ENCODE measurements at regions not wholly inside any gene's neighbourhood (a gene's known extent, or its start where the extent isn't known, plus 50 kb on each side); places are given as distances from the start of the nearest gene placed in this dataset.

DNA sequence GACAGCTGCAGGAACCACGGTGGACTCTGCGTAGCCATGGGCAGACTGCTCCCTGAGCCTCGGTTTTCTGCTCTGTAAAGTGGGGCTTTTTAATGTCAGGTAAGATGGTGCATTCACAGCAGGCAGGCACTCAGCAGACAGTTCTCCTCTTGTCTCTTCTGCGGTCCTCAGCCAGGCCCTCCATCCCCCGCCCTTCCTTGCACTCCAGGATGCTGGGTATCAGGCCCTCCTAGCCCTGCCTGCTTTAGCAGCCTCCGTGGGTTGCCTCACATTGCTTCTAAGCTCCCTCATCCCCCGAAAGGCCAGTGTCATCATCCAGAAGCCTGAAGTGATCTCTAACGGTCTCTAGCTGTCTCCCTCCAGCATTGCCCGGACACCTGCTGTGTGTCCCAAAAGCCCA is 115.7 kb downstream of the WNT7A start:
- no peaks in the 10 kb centered on the region for H3K27me3 ChIP-seq (ENCODE audit: insufficient read depth)

More for the DNA sequence above, 115.7 kb downstream of the WNT7A start:
- Mint-ChIP-seq H3K36me3 (ENCODE audit: low read depth) (no peaks in the 10 kb centered on the region), H3K27me3 (ENCODE audit: insufficient read depth, low read depth, poor library complexity) (peaks cover 2% of the 10 kb centered on the region), H3K27ac (0 out of 2 replicates have a peak overlapping the region, but pooled peaks have one; percentile 49), H3K4me3 (no peak overlapping the region), H3K4me1 (peaks cover 12% of the 10 kb centered on the region; the same call in 2 of the 3 replicates), H3K9me3 (peaks cover 7% of the 10 kb centered on the region; the same call in 2 of the 3 replicates)
- DNase-seq (ENCODE audit: low spot score) = no peak
- Histone ChIP-seq H3F3A (replicated peaks; ENCODE audit: low read depth) (no peaks in the 10 kb centered on the region), H3K79me2 (replicated peaks; ENCODE audit: insufficient read depth) (no peaks in the 10 kb centered on the region), H3K27ac (ENCODE audit: low read depth) (no peak overlapping the region), H3K36me3 (ENCODE audit: insufficient read depth) (no peaks in the 10 kb centered on the region), H3K9me2 (ENCODE audit: insufficient read depth) (no peaks in the 10 kb centered on the region), H3K4me2 (no peak overlapping the region), H3K4me1 (ENCODE audit: insufficient read depth) (no peaks in the 10 kb centered on the region; the same call in 1 of the 2 replicates), H2AFZ (no peak overlapping the region), H3K4me3 (no peak overlapping the region), H4K20me1 (replicated peaks; ENCODE audit: insufficient read depth) (no peaks in the 10 kb centered on the region)
- no peak for TF ChIP-seq REST (IDR thresholded peaks at IDR 0.05; ENCODE audit: unreplicated experiment)
- no peak for TF ChIP-seq CREB1 (CRISPR knock-in tag; IDR thresholded peaks at IDR 0.05; ENCODE audit: low read depth)
- TF ChIP-seq, protein P1, sequence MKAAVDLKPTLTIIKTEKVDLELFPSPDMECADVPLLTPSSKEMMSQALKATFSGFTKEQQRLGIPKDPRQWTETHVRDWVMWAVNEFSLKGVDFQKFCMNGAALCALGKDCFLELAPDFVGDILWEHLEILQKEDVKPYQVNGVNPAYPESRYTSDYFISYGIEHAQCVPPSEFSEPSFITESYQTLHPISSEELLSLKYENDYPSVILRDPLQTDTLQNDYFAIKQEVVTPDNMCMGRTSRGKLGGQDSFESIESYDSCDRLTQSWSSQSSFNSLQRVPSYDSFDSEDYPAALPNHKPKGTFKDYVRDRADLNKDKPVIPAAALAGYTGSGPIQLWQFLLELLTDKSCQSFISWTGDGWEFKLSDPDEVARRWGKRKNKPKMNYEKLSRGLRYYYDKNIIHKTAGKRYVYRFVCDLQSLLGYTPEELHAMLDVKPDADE (IDR thresholded peaks at IDR 0.05) = no peak
- TF ChIP-seq JUNB (IDR thresholded peaks at IDR 0.05; ENCODE audit: unreplicated experiment) = no peak
- no peak for TF ChIP-seq EZH2 (IDR thresholded peaks at IDR 0.05; ENCODE audit: low read depth, unreplicated experiment)
- TF ChIP-seq ZNF331 (CRISPR knock-in tag; IDR thresholded peaks at IDR 0.05; ENCODE audit: low read depth) = no peak
- no peak for TF ChIP-seq STAT1 (IDR thresholded peaks at IDR 0.05; ENCODE audit: unreplicated experiment)
- TF ChIP-seq, protein P2, sequence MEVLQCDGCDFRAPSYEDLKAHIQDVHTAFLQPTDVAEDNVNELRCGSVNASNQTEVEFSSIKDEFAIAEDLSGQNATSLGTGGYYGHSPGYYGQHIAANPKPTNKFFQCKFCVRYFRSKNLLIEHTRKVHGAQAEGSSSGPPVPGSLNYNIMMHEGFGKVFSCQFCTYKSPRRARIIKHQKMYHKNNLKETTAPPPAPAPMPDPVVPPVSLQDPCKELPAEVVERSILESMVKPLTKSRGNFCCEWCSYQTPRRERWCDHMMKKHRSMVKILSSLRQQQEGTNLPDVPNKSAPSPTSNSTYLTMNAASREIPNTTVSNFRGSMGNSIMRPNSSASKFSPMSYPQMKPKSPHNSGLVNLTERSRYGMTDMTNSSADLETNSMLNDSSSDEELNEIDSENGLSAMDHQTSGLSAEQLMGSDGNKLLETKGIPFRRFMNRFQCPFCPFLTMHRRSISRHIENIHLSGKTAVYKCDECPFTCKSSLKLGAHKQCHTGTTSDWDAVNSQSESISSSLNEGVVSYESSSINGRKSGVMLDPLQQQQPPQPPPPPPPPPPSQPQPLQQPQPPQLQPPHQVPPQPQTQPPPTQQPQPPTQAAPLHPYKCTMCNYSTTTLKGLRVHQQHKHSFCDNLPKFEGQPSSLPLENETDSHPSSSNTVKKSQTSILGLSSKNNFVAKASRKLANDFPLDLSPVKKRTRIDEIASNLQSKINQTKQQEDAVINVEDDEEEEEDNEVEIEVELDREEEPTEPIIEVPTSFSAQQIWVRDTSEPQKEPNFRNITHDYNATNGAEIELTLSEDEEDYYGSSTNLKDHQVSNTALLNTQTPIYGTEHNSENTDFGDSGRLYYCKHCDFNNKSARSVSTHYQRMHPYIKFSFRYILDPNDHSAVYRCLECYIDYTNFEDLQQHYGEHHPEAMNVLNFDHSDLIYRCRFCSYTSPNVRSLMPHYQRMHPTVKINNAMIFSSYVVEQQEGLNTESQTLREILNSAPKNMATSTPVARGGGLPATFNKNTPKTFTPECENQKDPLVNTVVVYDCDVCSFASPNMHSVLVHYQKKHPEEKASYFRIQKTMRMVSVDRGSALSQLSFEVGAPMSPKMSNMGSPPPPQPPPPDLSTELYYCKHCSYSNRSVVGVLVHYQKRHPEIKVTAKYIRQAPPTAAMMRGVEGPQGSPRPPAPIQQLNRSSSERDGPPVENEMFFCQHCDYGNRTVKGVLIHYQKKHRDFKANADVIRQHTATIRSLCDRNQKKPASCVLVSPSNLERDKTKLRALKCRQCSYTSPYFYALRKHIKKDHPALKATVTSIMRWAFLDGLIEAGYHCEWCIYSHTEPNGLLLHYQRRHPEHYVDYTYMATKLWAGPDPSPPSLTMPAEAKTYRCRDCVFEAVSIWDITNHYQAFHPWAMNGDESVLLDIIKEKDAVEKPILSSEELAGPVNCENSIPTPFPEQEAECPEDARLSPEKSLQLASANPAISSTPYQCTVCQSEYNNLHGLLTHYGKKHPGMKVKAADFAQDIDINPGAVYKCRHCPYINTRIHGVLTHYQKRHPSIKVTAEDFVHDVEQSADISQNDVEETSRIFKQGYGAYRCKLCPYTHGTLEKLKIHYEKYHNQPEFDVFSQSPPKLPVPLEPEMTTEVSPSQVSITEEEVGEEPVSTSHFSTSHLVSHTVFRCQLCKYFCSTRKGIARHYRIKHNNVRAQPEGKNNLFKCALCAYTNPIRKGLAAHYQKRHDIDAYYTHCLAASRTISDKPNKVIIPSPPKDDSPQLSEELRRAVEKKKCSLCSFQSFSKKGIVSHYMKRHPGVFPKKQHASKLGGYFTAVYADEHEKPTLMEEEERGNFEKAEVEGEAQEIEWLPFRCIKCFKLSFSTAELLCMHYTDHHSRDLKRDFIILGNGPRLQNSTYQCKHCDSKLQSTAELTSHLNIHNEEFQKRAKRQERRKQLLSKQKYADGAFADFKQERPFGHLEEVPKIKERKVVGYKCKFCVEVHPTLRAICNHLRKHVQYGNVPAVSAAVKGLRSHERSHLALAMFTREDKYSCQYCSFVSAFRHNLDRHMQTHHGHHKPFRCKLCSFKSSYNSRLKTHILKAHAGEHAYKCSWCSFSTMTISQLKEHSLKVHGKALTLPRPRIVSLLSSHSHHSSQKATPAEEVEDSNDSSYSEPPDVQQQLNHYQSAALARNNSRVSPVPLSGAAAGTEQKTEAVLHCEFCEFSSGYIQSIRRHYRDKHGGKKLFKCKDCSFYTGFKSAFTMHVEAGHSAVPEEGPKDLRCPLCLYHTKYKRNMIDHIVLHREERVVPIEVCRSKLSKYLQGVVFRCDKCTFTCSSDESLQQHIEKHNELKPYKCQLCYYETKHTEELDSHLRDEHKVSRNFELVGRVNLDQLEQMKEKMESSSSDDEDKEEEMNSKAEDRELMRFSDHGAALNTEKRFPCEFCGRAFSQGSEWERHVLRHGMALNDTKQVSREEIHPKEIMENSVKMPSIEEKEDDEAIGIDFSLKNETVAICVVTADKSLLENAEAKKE (CRISPR knock-in tag; IDR thresholded peaks at IDR 0.05) = no peak
- no peak for TF ChIP-seq NANOG (IDR thresholded peaks at IDR 0.05; ENCODE audit: borderline replicate concordance)
- no peak for TF ChIP-seq EZH2phosphoT487 (IDR thresholded peaks at IDR 0.05; ENCODE audit: unreplicated experiment)
- no peak for TF ChIP-seq ZNF114 (CRISPR knock-in tag; IDR thresholded peaks at IDR 0.05)
- no peak for TF ChIP-seq CTCF (conservative IDR thresholded peaks at IDR 0.05; ENCODE audit: low read depth in 2 of 2)
- TF ChIP-seq POLR2AphosphoS5 (IDR thresholded peaks at IDR 0.05; ENCODE audit: low read depth) = no peak
- ATAC-seq = no peak

Measured in GM23338 (cell line).